MM.1S (cell line): ENCODE measurements at regions not wholly inside any gene's neighbourhood (a gene's known extent, or its start where the extent isn't known, plus 50 kb on each side); places are given as distances from the start of the nearest gene placed in this dataset.

Experiments
- CTCF ChIP-seq: fragments of 300-600 bp; sonication (generic); IDR thresholded peaks from 2 replicates; pipeline ENCODE4 v1.5.1; 2016; ENCODE audit warnings: antibody characterized with exemption, low read length, mixed read lengths
- EZH2 ChIP-seq: fragments of 300-600 bp; sonication (generic); optimal IDR thresholded peaks from 2 replicates; pipeline ENCODE3; 2017; ENCODE audit warnings: low read depth, mild to moderate bottlenecking, antibody characterized with exemption, low read length, mixed read lengths

- TF ChIP-seq CTCF = no peak
- no peak for TF ChIP-seq EZH2
These were observed 147.2 kb upstream of the EEPD1 start for GRCh38 chr7:36005876-36006275.
